GM19452 (cell line): ENCODE measurements at regions not wholly inside any gene's neighbourhood (a gene's known extent, or its start where the extent isn't known, plus 50 kb on each side); places are given as distances from the start of the nearest gene placed in this dataset.

ENCODE experiments used
- ATAC-seq: cut with Tn5 transposase; IDR thresholded peaks from one replicate; pipeline ENCODE4 v1.9.1; 2021; ENCODE audit not compliant: unreplicated experiment

DNA sequence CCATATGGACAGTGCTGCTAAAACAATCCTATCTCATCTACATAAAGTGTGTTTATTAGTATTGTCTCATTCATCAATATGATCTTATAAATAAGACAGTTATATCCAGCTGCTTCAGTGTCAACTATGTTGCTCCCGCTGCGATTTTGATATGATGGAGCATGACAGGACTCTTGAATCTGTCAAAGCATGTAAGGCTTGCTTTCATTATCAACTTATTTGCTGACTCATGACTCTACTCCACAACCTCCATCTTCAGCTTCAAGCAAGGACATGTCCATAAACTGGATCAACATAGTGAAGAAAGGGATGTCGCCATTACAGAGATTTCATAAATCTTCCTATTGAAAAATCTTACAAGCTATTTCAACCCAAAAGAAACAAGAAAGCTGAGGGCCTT, 2812.6 kb downstream of the PCDH9 start:
- ATAC-seq = no peak

DNA sequence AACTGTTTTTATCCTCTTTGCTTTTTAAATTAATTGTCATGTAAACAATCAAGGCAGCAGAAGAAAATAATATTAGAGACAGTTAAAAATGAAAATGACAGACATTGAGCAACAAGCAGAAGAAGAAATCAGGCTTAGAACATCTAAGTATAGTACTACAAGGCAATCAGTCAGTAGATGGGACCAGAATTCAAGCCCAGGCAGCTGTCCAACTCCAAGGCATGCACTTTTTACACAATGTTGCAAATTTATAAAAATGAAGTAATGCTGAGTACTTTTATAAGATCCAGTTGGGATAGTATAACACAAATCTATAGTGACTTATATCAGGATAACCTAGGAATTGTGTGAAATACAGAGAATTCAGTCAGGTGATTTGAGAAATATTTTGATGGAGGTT, 2815.8 kb downstream of the PCDH9 start:
- no peak for ATAC-seq

DNA sequence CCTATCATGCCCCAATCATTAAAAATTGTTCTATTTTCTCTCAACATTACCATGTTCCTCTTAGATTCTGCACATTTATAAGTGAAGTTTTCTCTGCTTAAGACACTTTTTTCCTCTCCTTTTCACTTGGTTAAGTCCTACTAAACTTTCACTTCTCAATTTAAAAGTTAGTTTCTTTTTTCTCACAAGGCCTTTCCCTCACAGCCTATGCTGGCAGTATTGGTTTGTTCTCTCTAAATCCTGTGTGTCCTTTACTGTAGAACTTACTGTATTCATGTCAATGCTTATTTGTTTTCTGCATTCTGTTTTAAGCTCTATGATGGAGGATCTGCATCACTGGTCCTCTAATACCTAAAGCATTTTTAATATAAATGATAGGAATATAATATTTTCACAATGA, 2816.6 kb downstream of the PCDH9 start:
- no peak for ATAC-seq

DNA sequence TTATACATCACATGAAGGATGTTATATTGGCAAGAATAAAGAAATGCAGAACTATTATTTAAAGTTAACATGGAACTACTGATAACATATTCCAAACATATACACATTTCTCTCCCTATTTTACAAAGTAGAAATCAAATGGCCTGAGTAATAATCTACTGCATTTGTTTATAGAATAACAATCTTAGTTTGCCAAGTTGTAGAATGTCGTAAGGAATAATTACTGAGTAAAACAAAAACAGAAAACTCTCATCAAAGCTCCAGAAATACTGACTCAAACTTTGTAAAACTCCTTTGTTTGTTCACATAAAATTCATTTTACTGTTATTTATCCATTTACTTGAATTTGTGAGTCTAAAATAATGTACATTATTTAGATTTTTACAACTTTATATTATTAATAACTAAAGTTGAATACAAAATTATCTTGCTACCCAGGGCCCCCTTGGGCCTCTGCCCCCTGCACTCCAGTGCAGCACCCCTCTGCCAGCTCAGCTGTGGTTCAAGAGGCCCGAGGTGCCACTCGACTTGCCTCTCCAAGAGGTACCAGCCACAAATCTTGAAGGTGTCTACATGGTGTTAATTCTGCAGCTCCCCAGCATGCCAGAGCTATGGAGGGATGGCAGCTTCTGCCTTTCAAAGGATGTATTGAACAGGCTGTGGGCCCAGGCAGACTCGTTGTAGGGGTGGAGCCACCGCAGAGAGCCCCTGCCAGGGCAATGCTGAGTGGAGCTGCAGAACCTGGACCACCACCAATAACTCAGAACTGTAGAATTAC, 2819.7 kb downstream of the PCDH9 start:
- ATAC-seq = no peak

DNA sequence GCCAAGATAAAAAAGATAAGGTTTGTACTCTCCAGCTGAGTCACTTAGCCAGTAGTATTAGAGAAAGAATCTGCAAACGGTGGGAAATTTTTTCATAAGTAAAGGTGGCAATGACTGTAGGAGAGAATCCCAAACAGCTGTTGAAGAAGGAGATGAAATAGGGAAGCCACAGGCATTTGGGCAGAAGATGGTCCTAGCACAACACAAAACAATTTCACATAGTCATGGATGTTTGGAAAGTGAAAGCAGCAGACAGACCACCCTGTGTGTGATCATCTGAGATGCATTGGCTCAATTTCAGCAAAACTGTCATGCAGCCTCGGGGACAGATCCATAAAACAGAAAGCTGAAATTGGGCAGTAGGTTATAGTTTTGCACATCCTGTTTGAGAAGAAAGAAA, 2832.4 kb downstream of the PCDH9 start:
- no peak for ATAC-seq

DNA sequence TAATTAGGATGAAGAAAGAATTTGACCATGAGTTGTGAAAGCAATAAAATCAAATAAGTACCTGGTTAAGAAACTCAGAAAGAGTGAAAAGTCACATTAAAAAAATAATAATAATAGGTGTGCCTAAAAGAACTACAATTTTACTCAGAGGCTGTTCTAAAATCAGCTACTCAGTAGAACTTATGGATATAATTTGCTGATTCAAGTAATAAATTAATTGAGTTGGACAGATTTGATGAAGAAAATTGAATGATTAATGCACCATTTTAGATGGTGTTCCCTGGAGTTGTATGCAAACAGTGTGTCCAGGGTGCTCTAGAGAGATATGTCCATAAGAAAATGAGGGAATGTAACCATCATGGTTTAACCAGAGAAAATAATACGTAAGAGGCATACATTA, 2852.5 kb downstream of the PCDH9 start:
- ATAC-seq = no peak

DNA sequence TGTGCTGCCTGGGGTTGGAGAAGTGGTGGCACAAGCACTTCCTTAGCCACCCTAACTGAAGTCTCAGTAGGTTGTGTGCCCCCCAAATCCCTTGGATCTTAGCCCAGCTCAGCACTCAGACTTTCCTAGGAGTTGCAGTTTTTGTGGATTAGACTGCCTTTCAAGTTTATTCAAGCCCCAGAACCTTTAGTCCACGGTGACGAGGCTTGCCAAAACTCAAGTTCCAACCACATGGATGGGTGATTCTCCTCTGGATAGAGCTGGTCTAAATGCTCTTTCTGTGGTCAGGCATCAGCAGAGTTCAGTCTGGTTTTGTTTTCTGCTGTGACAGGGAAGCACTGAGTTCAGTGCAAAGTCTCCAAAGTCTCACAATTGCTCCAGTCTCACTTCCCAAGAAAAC, 2858.7 kb downstream of the PCDH9 start:
- no peak for ATAC-seq

DNA sequence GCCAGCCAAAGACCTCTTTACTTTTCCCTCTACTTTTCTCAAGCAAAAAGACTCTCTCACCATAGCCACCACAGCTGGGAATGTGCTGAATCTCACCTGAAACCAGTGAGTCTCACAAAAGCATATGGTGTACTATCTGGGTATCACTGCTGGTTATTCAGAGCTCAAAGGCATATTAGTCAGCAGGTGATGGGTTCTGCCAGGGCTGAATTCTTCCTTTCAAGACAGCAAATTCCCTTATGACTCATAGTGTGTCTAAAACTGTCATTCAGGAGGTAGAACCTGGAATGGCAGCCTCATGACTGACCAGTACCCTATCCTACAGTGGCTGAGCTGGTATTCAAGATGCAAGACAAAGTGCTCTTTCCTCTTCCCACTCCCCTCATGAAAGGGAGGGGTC, 2859.1 kb downstream of the PCDH9 start:
- ATAC-seq = no peak

DNA sequence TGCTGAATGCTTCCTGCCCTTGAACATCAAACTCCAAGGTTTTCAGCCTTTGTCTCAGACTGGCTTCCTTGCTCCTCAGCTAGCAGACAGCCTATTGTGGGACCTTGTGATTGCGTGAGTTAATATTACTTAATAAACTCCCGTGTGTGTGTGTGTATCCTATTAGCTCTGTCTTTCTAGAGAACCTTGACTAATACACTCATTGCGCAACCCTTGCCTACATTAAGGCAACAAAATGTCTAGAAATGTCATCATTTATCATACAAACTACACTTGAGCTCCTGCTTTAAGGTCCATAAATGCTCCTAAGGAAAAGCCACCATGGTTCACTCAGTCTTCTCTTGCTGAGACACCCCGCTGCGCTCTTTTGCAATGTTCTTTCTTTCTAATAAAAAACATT, 2861.0 kb downstream of the PCDH9 start:
- ATAC-seq = no peak

DNA sequence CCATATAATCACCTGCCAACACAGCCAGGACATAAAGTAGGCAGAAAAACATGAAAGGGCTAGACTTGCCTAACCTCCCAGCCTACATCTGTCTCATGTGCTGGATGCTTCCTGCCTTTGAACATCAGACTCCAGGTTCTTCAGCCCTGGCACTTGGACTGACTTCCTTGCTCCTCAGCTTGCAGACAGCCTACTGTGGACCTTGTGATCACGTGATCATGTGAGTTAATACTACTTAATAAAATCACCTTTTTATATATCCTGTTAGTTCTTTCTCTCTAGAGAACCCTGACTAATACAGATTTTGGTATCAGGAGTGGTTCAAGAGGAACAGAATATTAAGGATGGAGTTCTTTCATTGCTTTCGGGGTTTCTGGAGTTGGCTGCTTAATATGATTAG, 2867.6 kb downstream of the PCDH9 start:
- ATAC-seq = no peak

DNA sequence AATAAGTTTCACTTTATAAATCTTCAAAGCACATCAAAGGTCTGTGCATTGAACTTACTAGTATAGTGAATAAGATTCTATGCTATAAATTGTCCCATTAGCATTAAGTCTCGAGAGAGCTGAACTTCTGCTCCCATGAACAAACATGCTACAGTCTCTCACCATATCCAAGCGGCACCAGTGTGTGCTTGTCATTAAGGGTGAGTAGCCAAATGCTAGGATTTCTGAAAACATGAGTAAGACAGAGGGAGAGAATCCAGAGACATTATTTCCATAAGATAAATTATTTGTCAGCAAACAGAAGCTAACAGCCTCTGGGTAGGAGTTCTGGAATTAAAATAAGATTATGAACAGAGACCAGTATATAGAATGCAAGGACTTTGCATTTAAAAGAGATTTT, 2882.5 kb downstream of the PCDH9 start:
- ATAC-seq = no peak

DNA sequence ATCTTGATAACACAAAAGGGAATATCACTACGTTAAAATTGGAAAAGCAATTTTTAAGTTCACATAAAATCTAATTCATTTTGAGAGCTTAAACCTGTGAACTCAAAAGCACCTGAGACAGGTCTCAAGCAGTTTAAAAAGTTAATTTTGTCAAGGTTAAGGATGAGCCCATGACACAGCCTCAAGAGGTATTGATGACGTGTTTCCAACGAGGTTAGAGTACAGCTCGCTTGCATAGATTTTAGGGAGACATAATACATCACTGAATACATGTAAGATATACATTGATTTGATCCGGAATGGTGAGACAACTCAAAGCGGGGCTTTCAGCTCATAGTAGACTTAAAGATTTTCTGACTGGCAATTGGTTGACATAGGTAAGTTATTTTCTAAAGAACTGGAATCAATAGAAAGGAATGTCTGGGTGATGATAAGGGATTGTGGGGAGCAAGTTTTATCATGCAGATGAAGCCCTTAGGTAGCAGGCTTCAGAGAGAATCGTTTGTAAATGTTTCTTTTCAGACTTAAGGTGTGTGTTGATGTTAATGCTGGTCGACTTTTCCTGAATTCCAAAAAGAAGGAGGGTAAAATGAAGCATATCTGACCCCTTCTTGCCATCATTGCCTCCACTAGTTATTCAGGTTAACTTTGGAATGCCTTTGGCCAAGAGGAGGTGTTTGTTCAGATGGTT, 2890.6 kb downstream of the PCDH9 start:
- ATAC-seq = no peak

DNA sequence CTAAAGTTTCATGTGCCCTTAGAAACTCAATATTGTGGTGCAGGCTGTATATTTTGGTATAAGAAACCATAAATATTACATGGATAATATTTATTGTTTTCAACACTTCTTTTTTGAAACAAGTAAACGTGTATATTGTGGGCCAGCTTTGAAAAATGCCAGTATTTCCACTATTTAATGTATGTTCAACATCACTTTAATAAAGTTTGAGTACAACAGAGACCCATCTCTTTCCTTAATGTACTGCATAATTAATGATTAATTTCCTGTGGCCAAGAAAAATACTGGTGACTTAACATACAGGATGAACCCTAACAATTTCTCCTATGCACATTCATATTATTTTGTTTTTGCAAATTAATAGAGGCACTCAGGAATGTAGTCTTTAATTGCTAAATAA, 2891.5 kb downstream of the PCDH9 start:
- ATAC-seq = no peak

DNA sequence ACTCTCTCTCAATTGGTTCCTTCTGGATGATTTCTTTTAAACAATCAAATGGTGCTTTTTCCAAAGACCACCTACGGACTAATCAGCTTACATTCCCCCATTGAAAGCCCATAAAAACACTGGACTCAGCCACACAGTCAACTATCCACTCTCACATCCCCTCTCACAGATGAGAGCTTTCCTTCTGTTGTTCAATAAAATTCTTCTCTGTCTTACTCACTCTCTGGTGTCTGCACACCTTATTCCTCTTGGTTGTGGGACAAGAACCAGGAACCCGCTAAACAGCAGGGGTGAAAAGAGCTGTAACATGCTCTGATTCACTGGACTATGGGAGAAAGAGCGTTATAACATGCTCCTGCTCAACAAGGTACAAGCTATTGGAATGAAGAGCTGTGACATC, 2896.2 kb downstream of the PCDH9 start:
- ATAC-seq = no peak

DNA sequence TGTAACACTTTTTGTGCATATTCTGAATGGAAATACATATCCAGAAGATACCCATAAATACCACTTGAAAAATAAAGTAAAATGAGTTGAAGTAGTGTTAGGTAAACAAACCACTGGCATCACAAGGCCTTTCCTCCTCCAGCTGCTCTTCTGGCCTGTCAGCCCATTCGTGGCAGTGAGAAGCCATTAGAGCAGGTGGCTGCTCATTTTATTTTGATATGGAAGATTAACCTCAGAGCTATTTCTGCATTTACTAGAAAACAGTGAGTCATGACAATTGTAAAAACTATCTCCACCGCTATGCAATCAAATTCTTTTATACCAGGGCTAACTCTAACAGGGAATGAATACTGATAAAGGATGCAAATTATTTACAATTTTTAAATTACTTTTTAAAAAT, 2898.1 kb downstream of the PCDH9 start:
- no peak for ATAC-seq

DNA sequence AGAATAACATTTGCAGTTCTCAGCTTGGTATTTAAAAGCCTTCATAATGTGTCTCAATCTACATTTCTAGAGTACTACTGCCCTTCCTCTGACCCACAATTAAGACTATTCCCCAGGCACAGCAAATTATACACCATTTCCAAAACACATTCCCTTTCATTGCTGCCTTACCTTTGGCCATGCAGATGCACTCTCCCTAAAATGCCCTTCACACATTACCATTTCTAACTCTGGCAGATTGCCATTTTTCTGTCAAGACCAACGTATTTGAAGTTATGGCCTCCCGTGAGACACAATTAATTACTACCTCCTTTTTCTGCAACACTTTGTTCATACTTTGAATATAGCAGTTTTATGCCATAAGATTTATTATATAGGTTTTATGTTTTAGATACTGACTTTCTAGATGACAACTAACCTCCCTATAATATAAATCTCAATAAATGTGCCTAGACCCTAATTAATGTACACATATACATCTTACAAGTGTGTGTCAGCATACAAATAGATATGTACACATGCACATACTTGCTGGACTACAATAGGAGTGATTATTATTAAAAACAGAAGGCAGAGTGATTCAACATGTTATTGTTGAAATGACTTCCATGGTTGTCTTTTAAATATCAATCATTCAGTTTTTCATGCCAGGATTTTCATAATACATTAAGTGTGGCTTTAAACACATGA, 2902.5 kb downstream of the PCDH9 start:
- ATAC-seq = no peak

DNA sequence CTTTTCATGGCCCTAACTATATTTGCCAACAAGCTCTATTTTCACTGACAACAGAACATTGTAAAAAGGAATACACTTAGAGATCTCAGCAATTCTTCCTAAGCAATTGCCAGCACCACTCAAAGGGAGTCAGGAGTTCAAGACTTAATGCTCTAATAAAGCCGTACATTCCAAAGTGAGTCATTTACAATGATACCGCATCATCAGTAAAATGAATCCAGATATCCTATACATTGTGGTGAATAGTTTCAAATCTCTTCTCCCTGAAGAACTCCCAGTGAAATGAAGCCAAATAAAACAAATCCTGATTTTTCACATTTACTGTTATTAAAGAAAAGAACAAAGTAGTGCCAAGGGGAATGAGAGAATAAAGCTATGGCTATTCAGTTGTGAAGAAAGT, 2898.7 kb upstream of the PCDH20 start:
- ATAC-seq = no peak

DNA sequence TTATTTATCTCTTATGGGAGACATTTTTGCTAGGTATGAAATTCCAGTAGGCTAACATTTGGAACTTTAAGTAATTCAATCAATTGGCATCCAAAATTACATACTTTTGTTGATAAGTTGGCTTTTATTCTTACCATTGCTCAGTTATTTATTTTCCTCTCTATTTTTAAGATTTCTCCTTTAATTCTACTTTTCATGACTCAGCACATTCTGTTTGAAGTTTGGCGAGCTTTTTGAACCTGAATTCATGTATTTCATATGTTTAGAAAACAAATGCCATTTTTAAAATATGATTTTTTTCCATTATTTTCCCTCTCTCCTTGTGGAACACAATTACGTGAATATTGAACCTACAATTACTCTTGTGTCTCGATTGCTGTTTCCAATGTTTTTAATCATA, 2896.3 kb upstream of the PCDH20 start:
- ATAC-seq = no peak

DNA sequence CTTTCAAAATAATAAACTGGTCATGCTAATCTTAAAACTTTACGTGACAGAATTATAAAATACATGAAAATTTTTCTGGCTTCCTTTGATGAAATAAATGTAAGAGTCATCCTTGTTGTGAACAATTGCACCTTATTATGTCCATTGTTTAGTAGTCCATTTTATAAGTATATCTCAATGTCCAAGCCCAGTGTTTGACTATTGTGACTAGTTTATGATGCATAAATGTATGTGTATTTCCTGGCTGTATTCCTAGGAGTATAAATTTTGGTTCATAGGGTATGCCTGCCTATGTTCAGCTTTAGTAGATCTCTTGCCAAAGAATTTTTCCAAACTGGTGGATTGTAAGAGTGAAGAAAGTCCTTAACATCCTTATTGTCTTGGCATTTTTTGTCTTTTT, 2895.5 kb upstream of the PCDH20 start:
- no peak for ATAC-seq

DNA sequence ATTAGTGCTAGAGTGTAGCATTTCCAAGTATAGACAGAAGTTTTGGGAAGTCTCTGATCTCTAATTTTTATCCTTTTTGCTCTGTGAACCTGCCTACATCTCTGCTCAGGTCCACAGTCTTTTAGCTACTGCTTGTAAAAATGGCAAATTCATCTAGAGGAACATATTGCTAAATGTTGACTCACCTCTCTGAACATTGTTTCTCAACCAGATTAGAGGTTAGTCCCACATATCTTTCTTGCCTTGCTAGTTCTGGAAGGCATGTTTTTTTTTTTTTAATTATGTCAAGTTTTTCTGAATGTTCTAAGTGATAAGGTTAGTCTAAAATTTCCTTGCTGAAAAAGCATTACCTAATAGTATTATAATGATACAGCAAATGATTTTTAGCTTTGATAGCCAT, 2889.6 kb upstream of the PCDH20 start:
- ATAC-seq = no peak

DNA sequence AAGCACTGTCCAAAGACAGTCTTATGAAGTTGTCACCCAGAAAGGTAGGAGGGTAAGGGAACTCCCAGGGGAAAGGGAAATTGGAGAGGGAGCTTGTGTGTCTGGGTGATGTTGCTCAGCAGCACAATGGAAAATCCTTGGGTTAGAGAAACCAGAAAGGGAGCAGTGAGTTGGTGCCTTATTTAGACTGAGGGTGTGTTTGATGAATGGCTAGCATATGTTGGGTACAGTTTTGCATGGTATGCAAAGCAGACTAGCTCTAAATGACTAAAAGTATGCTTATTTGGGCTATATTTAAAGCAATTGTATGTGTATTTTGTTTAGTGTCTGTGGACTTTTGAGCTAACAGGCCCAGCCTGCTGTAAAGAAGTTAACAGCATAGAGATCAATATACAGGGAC, 2884.6 kb upstream of the PCDH20 start:
- ATAC-seq = no peak

DNA sequence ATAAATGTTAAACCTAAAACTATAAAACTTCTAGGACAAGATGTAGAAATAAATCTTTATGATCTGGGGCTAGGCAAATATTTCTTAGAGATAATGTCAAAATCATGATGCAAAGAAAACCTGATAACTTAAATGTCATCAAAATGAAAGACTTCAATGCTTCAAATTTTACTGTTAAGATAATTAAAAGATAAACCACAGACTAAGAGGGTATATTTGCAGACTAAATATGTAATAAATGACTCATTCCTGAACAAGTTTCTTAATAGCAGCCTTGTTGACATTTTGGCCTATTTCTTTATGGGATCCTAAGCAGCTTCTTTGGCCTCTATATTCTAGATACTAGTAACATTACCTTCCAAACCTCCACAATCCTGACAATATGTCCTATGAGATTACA, 2878.3 kb upstream of the PCDH20 start:
- ATAC-seq = no peak
